ENCODE measurements at regions not wholly inside any gene's neighbourhood (a gene's known extent, or its start where the extent isn't known, plus 50 kb on each side); places are given as distances from the start of the nearest gene placed in this dataset.

DNA sequence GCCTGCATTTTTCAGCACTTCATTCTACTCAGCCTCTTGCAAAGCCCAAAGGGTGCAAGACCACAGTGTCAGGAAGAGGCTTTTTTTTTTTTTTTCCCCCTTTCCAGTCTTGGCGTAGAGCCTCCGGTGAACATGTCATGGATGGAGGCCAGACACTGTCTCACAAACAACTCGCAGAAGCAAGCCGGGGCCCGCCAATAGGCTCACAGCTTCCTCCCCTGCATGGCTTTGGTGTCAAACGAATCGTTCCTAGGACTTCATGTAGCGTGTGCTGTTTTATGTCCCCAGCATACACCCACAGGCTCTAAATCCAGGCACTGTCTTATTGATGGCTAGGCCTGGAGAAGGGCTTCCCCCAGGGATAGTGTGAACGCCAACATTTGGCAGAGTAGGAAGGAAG is 457.7 kb upstream of the MAF start:
- no peak overlapping the region for H3K27ac ChIP-seq
- no peaks in the 10 kb centered on the region for H3K36me3 ChIP-seq (replicated peaks in 1 of 2; ENCODE audit: insufficient read depth in 1 of 2, low read depth in 2 of 2)
- H3K4me1 ChIP-seq, result no peaks in the 10 kb centered on the region
- TF ChIP-seq POLR2A (IDR thresholded peaks at IDR 0.05), result no peak
- TF ChIP-seq, protein P1, sequence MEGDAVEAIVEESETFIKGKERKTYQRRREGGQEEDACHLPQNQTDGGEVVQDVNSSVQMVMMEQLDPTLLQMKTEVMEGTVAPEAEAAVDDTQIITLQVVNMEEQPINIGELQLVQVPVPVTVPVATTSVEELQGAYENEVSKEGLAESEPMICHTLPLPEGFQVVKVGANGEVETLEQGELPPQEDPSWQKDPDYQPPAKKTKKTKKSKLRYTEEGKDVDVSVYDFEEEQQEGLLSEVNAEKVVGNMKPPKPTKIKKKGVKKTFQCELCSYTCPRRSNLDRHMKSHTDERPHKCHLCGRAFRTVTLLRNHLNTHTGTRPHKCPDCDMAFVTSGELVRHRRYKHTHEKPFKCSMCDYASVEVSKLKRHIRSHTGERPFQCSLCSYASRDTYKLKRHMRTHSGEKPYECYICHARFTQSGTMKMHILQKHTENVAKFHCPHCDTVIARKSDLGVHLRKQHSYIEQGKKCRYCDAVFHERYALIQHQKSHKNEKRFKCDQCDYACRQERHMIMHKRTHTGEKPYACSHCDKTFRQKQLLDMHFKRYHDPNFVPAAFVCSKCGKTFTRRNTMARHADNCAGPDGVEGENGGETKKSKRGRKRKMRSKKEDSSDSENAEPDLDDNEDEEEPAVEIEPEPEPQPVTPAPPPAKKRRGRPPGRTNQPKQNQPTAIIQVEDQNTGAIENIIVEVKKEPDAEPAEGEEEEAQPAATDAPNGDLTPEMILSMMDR (IDR thresholded peaks at IDR 0.05), result no peak
- intact Hi-C loops (cut with DNase I), result no loop called here
- H3K9me3 ChIP-seq, result no peaks in the 10 kb centered on the region
- ATAC-seq, result peak; percentile 42
- H3K4me3 ChIP-seq, result no peak overlapping the region
- H3K27me3 ChIP-seq, result no peaks in the 10 kb centered on the region
- peak; percentile 10 to 44 (median 25) for DNase-seq
- 56 to 76% methylated on average over 9 of the region's 9 CpGs for WGBS, 2 donors

- 79 to 81% methylated on average over 4 of the region's 4 CpGs for WGBS, 2 donors
- H3K27ac ChIP-seq, result no peak overlapping the region
- DNase-seq (no peak), ATAC-seq (no peak)
- H3K9me3 ChIP-seq, result no peaks in the 10 kb centered on the region
- H3K4me1 ChIP-seq, result no peaks in the 10 kb centered on the region
- no peak overlapping the region for H3K4me3 ChIP-seq
- no peaks in the 10 kb centered on the region for H3K36me3 ChIP-seq (replicated peaks in 1 of 2; ENCODE audit: insufficient read depth in 1 of 2, low read depth in 2 of 2)
- TF ChIP-seq, protein P1 (IDR thresholded peaks at IDR 0.05), result no peak
- TF ChIP-seq POLR2A (IDR thresholded peaks at IDR 0.05), result no peak
- intact Hi-C loops (cut with DNase I), result no loop called here
- H3K27me3 ChIP-seq, result no peaks in the 10 kb centered on the region
Observed at GRCh38 chr16:80056324-80056723, 455.8 kb upstream of the MAF start.

DNA sequence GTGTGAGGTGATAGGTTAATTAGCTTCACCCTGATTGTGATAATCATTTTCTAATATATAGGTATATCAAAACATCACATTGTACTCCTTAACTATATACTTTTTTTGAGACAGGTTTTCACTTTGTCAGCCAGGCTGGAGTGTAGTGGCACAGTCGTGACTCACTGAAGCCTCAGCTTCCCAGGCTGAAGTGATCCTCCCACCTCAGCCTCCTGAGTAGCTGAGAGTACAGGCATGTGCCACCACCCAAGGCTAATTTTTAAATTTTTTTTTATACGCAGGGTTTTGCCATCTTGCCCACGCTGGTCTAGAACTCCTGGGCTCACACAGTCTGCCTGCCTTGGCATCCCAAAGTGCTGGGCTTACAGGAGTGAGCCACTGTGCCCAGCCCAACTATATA is 455.3 kb upstream of the MAF start:
- no peaks in the 10 kb centered on the region for H3K36me3 ChIP-seq (replicated peaks in 1 of 2; ENCODE audit: insufficient read depth in 1 of 2, low read depth in 2 of 2)
- no peak overlapping the region for H3K27ac ChIP-seq
- H3K4me1 ChIP-seq, result no peaks in the 10 kb centered on the region
- intact Hi-C loops (cut with DNase I), result no loop called here
- DNase-seq, result no peak
- WGBS, 2 donors, result 79 to 89% methylated on average over 3 of the region's 3 CpGs
- no peaks in the 10 kb centered on the region for H3K27me3 ChIP-seq
- TF ChIP-seq, protein P1 (IDR thresholded peaks at IDR 0.05), result no peak
- TF ChIP-seq POLR2A (IDR thresholded peaks at IDR 0.05), result no peak
- no peak overlapping the region for H3K4me3 ChIP-seq
- no peak for ATAC-seq
- H3K9me3 ChIP-seq, result no peaks in the 10 kb centered on the region

GRCh38 chr16:80054647-80055046 is 454.1 kb upstream of the MAF start:
- Histone ChIP-seq H3K4me3 (no peak overlapping the region), H3K36me3 (replicated peaks in 1 of 2; ENCODE audit: insufficient read depth in 1 of 2, low read depth in 2 of 2) (no peaks in the 10 kb centered on the region), H3K27me3 (no peaks in the 10 kb centered on the region), H3K27ac (no peak overlapping the region), H3K4me1 (no peaks in the 10 kb centered on the region), H3K9me3 (no peaks in the 10 kb centered on the region)
- DNase-seq, result no peak
- no peak for TF ChIP-seq POLR2A (IDR thresholded peaks at IDR 0.05)
- TF ChIP-seq, protein P1 (IDR thresholded peaks at IDR 0.05), result no peak
- intact Hi-C loops (cut with DNase I), result no loop called here
- ATAC-seq, result no peak
- 92 to 95% methylated on average over 2 of the region's 2 CpGs for WGBS, 2 donors

- DNase-seq (no peak), ATAC-seq (no peak)
- H3K4me3 ChIP-seq, result no peak overlapping the region
- intact Hi-C loops (cut with DNase I), result no loop called here
- H3K36me3 ChIP-seq (replicated peaks in 1 of 2; ENCODE audit: insufficient read depth in 1 of 2, low read depth in 2 of 2), result no peaks in the 10 kb centered on the region
- WGBS, 2 donors, result 83 to 88% methylated on average over 9 of the region's 9 CpGs
- TF ChIP-seq, protein P1 (IDR thresholded peaks at IDR 0.05), result no peak
- no peak for TF ChIP-seq POLR2A (IDR thresholded peaks at IDR 0.05)
- H3K27ac ChIP-seq, result no peak overlapping the region
- no peaks in the 10 kb centered on the region for H3K9me3 ChIP-seq
- no peaks in the 10 kb centered on the region for H3K4me1 ChIP-seq
- H3K27me3 ChIP-seq, result no peaks in the 10 kb centered on the region
Observed at GRCh38 chr16:80051040-80051439, 450.5 kb upstream of the MAF start.
